ENCODE measurements at regions not wholly inside any gene's neighbourhood (a gene's known extent, or its start where the extent isn't known, plus 50 kb on each side); places are given as distances from the start of the nearest gene placed in this dataset.

GRCh38 chr10:42932116-42932515 is 144.8 kb upstream of the RET start:
- Histone ChIP-seq H3K36me3 (ENCODE audit: insufficient read depth in 1 of 2, low read depth in 1 of 2) (no peaks in the 10 kb centered on the region), H3K4me1 (peaks cover 7% of the 10 kb centered on the region), H3K9me3 (no peaks in the 10 kb centered on the region), H3K27me3 (ENCODE audit: insufficient read depth in 3 of 3, low read length in 2 of 3) (peaks cover 0 to 37% (median 14%) of the 10 kb centered on the region in 3 donors), H3K4me3 (no peak overlapping the region), H3K27ac (no peak overlapping the region)
- intact Hi-C loops (cut with DNase I): no loop called here
- 95 to 97% (median 95%) methylated on average over 12 of the region's 12 CpGs for WGBS, 3 donors
- no peak for TF ChIP-seq CTCF (IDR thresholded peaks at IDR 0.05)
- no peak for ATAC-seq
- DNase-seq: no peak

GRCh38 chr10:42932735-42933447 is 144.0 kb upstream of the RET start:
- Histone ChIP-seq H3K9me3 (no peaks in the 10 kb centered on the region), H3K4me1 (peaks cover 7% of the 10 kb centered on the region), H3K36me3 (ENCODE audit: insufficient read depth in 1 of 2, low read depth in 1 of 2) (no peaks in the 10 kb centered on the region), H3K27me3 (ENCODE audit: insufficient read depth in 3 of 3, low read length in 2 of 3) (peaks cover 0 to 37% (median 11%) of the 10 kb centered on the region in 3 donors), H3K4me3 (peak overlapping the region; percentile 38), H3K27ac (no peak overlapping the region)
- DNase-seq (no peak), ATAC-seq (peak in 2 of 4 donors; percentile 6 to 16)
- TF ChIP-seq CTCF (IDR thresholded peaks at IDR 0.05): no peak
- WGBS, 3 donors: 11 to 21% (median 18%) methylated on average over 39 to 45 of the region's 45 CpGs
- intact Hi-C loops (cut with DNase I): no loop called here

GRCh38 chr10:42933448-42934340 is 143.2 kb upstream of the RET start:
- Histone ChIP-seq H3K4me3 (peak overlapping the region; percentile 38), H3K4me1 (peaks cover 7% of the 10 kb centered on the region), H3K27ac (no peak overlapping the region), H3K27me3 (ENCODE audit: insufficient read depth in 3 of 3, low read length in 2 of 3) (peaks cover 0 to 37% (median 11%) of the 10 kb centered on the region in 3 donors), H3K36me3 (ENCODE audit: insufficient read depth in 1 of 2, low read depth in 1 of 2) (no peaks in the 10 kb centered on the region), H3K9me3 (no peaks in the 10 kb centered on the region)
- ATAC-seq (peak in 2 of 4 donors; percentile 44 to 46), DNase-seq (no peak)
- intact Hi-C loops (cut with DNase I): no loop called here
- 9 to 12% (median 9%) methylated on average over 48 to 57 of the region's 57 CpGs for WGBS, 3 donors
- TF ChIP-seq CTCF (IDR thresholded peaks at IDR 0.05): no peak

- DNase-seq (no peak), ATAC-seq (peak in 1 of 4 donors; percentile 13)
- peaks cover 0 to 35% (median 11%) of the 10 kb centered on the region in 3 donors for H3K27me3 ChIP-seq (ENCODE audit: insufficient read depth in 3 of 3, low read length in 2 of 3)
- no peak overlapping the region for H3K27ac ChIP-seq
- intact Hi-C loops (cut with DNase I): no loop called here
- no peak for TF ChIP-seq CTCF (IDR thresholded peaks at IDR 0.05)
- no peaks in the 10 kb centered on the region for H3K36me3 ChIP-seq (ENCODE audit: insufficient read depth in 1 of 2, low read depth in 1 of 2)
- no peak overlapping the region for H3K4me3 ChIP-seq
- WGBS, 3 donors: 44 to 67% (median 47%) methylated on average over 8 of the region's 8 CpGs
- no peaks in the 10 kb centered on the region for H3K9me3 ChIP-seq
- peaks cover 7% of the 10 kb centered on the region for H3K4me1 ChIP-seq
These were observed 142.5 kb upstream of the RET start for GRCh38 chr10:42934351-42934811.

All from psoas muscle (tissue), 7 donors.